GM12865 (cell line): ENCODE measurements at regions not wholly inside any gene's neighbourhood (a gene's known extent, or its start where the extent isn't known, plus 50 kb on each side); places are given as distances from the start of the nearest gene placed in this dataset.

Experiments
- DNase-seq: peaks from one replicate; pipeline ENCODE4 v3.0.0; 2010; ENCODE audit warnings: low read depth
- H3K4me3 ChIP-seq: 2 replicates; pipeline ENCODE4 v1.5.1; 2011; ENCODE audit warnings: mild to moderate bottlenecking, low read depth, low read length, control low read depth
- TF ChIP-seq, protein P1 (sequence below): IDR thresholded peaks from 2 replicates; pipeline ENCODE4 v1.5.1; 2011; ENCODE audit warnings: low read length, control low read depth, low read depth, inconsistent platforms; ENCODE audit not compliant: insufficient read depth; ENCODE audit errors: missing control alignments

GRCh38 chr14:100404419-100404818 lies 81.3 kb downstream of the SLC25A47 start:
- no peak overlapping the region for H3K4me3 ChIP-seq
- TF ChIP-seq, protein P1, sequence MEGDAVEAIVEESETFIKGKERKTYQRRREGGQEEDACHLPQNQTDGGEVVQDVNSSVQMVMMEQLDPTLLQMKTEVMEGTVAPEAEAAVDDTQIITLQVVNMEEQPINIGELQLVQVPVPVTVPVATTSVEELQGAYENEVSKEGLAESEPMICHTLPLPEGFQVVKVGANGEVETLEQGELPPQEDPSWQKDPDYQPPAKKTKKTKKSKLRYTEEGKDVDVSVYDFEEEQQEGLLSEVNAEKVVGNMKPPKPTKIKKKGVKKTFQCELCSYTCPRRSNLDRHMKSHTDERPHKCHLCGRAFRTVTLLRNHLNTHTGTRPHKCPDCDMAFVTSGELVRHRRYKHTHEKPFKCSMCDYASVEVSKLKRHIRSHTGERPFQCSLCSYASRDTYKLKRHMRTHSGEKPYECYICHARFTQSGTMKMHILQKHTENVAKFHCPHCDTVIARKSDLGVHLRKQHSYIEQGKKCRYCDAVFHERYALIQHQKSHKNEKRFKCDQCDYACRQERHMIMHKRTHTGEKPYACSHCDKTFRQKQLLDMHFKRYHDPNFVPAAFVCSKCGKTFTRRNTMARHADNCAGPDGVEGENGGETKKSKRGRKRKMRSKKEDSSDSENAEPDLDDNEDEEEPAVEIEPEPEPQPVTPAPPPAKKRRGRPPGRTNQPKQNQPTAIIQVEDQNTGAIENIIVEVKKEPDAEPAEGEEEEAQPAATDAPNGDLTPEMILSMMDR, result no peak
- no peak for DNase-seq

- no peak for DNase-seq
- H3K4me3 ChIP-seq, result no peak overlapping the region
- TF ChIP-seq, protein P1, result no peak
Observed at GRCh38 chr14:100405760-100406455, 82.8 kb downstream of the SLC25A47 start.

DNA sequence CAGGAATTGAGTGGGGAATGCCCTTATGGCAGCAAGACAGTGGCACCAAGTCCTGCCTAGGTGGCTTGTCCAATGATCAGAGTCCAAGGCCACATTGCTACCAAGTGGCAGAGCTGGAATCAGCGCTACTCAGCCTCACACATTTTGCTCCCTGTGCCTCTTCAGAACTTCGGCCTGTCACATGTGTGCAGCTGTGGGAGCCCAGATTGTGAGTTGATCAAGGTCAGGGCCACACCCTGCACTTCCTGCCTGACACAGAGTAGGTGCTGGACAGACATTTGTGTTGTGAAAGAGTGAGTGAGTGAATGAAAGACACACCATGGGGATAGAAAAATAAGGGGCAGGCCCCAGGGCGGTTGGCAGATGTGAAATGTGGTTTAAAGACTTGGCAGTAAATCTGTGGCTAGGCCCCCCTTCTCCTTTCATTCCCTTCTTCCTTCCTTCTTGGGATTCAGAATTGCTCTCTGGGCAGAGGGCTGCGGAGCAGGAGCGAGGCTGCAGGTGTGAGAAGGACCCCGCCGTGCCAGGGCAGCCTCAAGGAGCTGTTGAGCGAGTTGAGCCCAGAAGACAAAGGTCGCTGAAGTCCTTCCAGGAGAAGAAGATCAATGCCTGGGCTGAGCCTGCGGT lies 83.5 kb downstream of the SLC25A47 start:
- DNase-seq, result no peak
- H3K4me3 ChIP-seq, result no peak overlapping the region
- TF ChIP-seq, protein P1, result no peak

DNA sequence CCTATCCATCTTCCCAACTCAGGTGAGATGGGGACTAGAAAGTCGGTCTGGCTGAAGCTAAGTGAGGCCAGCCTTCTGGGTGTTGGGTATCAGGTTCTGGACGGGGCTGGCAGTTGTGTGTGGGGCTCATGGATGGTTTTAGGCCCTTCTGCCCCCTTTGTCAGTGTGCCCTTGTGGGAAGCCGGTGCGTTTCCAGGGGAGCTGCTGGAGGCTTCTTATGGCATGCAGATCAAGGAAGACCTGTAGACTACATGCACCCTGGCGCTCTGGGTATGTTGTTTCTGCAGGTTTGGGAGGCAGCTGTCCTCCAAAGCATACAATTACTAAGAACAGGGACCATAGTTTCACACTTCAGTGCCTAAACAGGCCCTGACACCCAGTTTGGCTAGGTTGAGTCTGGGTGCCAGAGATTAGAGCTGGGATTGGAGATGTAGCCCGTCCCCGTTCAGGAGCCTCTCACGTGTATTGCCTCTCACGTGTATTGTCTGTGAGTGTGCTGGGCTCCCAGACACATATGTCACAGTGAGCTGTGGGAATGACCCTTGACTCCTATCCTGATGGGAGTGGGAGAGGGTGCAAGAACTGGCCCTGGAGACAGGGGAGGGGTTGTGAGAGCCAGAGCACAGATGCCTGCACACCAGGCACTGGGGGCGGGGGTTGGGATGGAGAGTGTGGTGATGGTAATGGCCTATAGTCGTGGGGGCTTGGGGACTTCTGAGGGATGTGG lies 84.4 kb downstream of the SLC25A47 start:
- no peak for DNase-seq
- H3K4me3 ChIP-seq, result no peak overlapping the region
- TF ChIP-seq, protein P1, result no peak

DNA sequence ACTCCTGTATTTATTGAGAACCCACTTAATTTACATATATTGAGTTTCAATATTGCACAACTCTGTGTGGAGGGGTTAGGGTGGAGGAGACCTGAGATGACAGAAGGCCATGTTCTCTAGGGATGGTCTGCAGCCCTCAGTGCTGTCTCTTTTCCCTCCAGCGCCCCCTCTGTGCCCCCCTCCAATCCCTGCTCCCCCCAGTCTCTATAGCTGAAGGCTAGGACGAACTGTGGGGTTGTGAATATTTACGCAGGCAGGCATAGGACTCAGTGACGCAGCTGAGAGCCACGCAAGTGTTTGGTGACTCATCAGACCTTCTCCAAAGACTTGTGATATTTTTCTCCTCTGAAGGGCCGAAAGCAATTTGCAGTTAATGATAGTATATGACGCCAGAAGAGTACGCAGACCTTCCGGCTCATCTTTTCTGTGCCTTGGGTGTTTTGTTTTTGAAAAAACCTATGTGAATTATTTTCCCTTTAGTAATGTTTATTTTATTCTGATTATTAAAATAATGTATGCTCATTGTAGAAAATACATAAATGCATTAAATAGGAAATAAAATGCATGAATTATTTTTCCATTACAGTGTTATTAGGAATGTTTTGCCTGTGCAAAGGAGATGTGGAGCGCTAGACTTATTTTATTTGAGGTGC lies 85.3 kb downstream of the SLC25A47 start:
- TF ChIP-seq, protein P1, result no peak
- no peak for DNase-seq
- no peak overlapping the region for H3K4me3 ChIP-seq

DNA sequence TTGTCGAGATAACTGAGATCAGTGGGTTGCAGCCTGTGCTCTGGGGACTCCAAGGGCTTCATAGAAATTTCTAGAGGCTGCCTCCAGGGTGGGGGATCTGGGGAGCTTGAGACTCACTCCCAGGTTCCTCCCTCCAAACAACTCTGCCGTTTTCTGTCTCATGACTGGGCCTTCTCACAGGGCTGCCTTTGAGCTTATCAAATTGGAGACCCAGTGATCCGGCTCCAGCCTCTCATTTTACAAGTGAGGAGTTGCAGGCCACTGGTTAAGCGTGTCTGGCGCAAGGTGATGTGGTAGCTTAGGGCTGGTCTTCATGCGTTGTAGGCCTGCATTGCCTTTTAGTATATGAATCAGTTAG lies 85.8 kb downstream of the SLC25A47 start:
- H3K4me3 ChIP-seq, result no peak overlapping the region
- TF ChIP-seq, protein P1, result no peak
- DNase-seq, result no peak
